Parathyroid adenoma (tissue), 2 donors: ENCODE measurements at regions not wholly inside any gene's neighbourhood (a gene's known extent, or its start where the extent isn't known, plus 50 kb on each side); places are given as distances from the start of the nearest gene placed in this dataset.

ENCODE experiments used
- H2AFZ ChIP-seq: fragments of 300-600 bp; sonication (generic); one replicate; pipeline ENCODE4 v1.7.0; 2017; ENCODE audit warnings: antibody characterized with exemption, mild to moderate bottlenecking
- H3K27ac ChIP-seq: fragments of 300-600 bp; sonication (generic); one replicate; pipeline ENCODE4 v1.7.0; 2017
- H3K27me3 ChIP-seq: fragments of 300-600 bp; sonication (generic); one replicate; pipeline ENCODE4 v1.7.0; 2017; ENCODE audit warnings: low read length; ENCODE audit not compliant: control insufficient read depth, insufficient read depth
- H3K36me3 ChIP-seq: fragments of 300-600 bp; sonication (generic); one replicate; pipeline ENCODE4 v1.7.0; 2017; ENCODE audit warnings: low read length; ENCODE audit not compliant: control insufficient read depth, insufficient read depth
- H3K4me1 ChIP-seq: fragments of 300-600 bp; sonication (generic); one replicate; pipeline ENCODE4 v1.7.0; 2017; ENCODE audit warnings: control low read depth
- H3K4me2 ChIP-seq: fragments of 300-600 bp; sonication (generic); one replicate; pipeline ENCODE4 v1.7.0; 2017; ENCODE audit warnings: low read length
- H3K4me3 ChIP-seq: fragments of 300-600 bp; sonication (generic); one replicate; pipeline ENCODE4 v1.7.0; 2017; ENCODE audit warnings: low read depth, low read length
- H3K79me2 ChIP-seq: fragments of 300-600 bp; sonication (generic); one replicate; pipeline ENCODE4 v1.7.0; 2017; ENCODE audit warnings: control low read depth
- H3K9ac ChIP-seq: fragments of 300-600 bp; sonication (generic); one replicate; pipeline ENCODE4 v1.7.0; 2017; ENCODE audit warnings: mild to moderate bottlenecking
- H3K9me3 ChIP-seq: fragments of 300-600 bp; sonication (generic); one replicate; pipeline ENCODE4 v1.7.0; 2017; ENCODE audit warnings: low read length; ENCODE audit not compliant: control insufficient read depth
- TF ChIP-seq, protein P1 (sequence below): fragments of 300-600 bp; sonication (generic); IDR thresholded peaks from one replicate; pipeline ENCODE4 v1.7.0; 2017; ENCODE audit warnings: antibody characterized with exemption, mild to moderate bottlenecking
- donor health status: primary hyperparathyroidism.

DNA sequence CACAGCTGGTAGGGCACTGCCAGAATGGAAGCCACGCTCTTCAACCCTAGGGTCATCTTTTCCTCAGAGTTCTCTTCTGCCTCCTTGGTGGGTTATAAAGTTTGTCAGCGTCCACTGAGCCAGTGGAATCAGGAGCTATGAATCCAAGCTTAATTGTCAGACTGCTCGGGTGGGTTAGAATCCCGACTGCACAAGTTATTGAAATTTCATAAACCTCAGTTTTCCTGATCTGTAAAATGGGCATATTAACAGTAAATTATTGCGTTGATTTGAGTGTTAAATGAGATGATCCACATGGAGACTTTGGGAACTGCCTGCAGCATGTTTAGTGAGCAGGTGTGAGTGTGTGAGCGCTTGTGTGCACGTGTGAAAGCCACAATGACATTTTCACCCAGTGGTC lies 400.5 kb upstream of the CDH11 start:
- Histone ChIP-seq H3K27ac (no peak overlapping the region), H3K79me2 (no peaks in the 10 kb centered on the region), H3K9ac (no peak overlapping the region), H3K9me3 (no peaks in the 10 kb centered on the region), H3K4me3 (no peak overlapping the region), H3K36me3 (no peaks in the 10 kb centered on the region), H3K4me2 (no peak overlapping the region), H3K27me3 (no peaks in the 10 kb centered on the region), H3K4me1 (no peaks in the 10 kb centered on the region), H2AFZ (no peak overlapping the region)
- TF ChIP-seq, protein P1, sequence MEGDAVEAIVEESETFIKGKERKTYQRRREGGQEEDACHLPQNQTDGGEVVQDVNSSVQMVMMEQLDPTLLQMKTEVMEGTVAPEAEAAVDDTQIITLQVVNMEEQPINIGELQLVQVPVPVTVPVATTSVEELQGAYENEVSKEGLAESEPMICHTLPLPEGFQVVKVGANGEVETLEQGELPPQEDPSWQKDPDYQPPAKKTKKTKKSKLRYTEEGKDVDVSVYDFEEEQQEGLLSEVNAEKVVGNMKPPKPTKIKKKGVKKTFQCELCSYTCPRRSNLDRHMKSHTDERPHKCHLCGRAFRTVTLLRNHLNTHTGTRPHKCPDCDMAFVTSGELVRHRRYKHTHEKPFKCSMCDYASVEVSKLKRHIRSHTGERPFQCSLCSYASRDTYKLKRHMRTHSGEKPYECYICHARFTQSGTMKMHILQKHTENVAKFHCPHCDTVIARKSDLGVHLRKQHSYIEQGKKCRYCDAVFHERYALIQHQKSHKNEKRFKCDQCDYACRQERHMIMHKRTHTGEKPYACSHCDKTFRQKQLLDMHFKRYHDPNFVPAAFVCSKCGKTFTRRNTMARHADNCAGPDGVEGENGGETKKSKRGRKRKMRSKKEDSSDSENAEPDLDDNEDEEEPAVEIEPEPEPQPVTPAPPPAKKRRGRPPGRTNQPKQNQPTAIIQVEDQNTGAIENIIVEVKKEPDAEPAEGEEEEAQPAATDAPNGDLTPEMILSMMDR: no peak

DNA sequence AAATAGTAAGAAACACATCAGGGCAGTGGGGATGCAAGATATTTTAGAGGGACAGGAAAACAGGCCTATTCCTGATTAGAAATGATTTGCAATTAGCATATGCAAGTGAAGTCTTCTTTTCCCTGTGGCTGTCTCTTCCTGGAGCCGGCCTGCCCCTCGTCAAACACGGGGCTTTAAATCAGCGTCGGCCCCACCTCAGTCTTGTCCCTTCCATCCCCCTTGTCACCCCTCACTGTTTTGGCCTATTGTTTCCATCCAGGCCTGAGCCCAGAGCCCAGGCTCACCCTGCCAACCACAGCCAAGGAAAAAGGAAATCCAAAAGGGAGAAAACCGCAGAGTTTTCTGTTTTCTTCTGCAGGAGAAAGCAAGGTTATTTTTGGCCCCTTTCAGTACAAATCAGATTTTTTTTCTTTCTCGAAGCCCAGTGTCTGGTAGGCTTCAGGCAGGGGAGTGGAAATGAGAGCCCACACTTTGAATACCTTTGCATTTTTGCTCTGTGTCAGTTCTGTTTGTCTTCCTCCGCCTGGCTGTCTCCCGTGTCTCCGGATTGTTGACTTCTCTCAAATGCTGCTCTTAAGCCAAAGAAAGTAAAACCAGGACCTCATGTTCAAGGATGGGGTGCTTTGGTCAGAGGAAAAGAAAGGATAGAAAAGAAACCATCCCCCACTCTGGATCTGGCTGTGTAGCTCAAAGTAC lies 399.9 kb upstream of the CDH11 start:
- H3K4me1 ChIP-seq: no peaks in the 10 kb centered on the region
- H3K9me3 ChIP-seq: no peaks in the 10 kb centered on the region
- TF ChIP-seq, protein P1: no peak
- no peak overlapping the region for H3K27ac ChIP-seq
- H3K4me2 ChIP-seq: no peak overlapping the region
- no peak overlapping the region for H3K4me3 ChIP-seq
- no peak overlapping the region for H2AFZ ChIP-seq
- H3K79me2 ChIP-seq: no peaks in the 10 kb centered on the region
- no peaks in the 10 kb centered on the region for H3K36me3 ChIP-seq
- no peaks in the 10 kb centered on the region for H3K27me3 ChIP-seq
- no peak overlapping the region for H3K9ac ChIP-seq

DNA sequence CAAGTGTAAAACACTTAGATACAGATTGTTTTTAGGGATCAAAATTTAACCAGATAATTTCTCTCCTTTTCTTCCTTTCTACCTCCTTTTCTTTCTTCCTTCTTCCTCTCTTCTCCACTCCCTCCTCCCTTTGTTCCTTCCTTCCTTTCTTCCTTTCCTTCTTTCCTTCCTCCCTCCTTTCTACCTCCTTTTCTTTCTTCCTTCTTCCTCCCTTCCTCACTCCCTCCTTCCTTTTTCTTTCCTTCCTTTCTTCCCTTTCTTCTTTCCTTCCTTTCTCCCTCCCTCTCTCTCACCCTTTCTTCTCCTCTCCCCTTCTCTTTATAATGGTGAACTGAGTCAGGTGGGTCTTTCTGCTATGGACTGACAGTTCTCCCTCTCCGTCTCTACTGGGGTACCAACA lies 397.5 kb upstream of the CDH11 start:
- TF ChIP-seq, protein P1: no peak
- no peak overlapping the region for H2AFZ ChIP-seq
- no peaks in the 10 kb centered on the region for H3K79me2 ChIP-seq
- H3K27me3 ChIP-seq: no peaks in the 10 kb centered on the region
- H3K27ac ChIP-seq: no peak overlapping the region
- H3K9me3 ChIP-seq: no peaks in the 10 kb centered on the region
- no peaks in the 10 kb centered on the region for H3K36me3 ChIP-seq
- H3K4me2 ChIP-seq: no peak overlapping the region
- H3K4me1 ChIP-seq: no peaks in the 10 kb centered on the region
- H3K4me3 ChIP-seq: no peak overlapping the region
- no peak overlapping the region for H3K9ac ChIP-seq

DNA sequence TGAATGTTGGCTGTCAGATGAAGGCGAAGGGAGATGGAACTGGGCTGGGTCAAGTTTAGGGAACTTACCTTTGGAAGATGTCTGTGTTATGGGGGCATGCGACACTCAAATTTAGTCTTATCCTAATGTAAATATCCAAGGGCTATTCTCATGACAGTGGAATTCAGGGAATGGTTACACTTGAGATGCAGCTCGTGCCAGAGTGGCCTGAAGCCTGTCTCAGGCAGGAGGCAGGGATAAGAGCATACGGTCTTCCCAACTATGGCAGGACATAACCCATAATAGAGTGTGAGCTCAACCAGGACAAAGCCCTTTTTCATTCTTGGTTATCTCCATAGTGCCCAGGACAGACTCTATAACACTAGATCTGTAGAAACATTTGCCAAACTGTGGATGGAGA lies 393.3 kb upstream of the CDH11 start:
- H3K4me3 ChIP-seq: no peak overlapping the region
- H3K4me1 ChIP-seq: no peaks in the 10 kb centered on the region
- H3K36me3 ChIP-seq: no peaks in the 10 kb centered on the region
- H3K27me3 ChIP-seq: no peaks in the 10 kb centered on the region
- H3K79me2 ChIP-seq: no peaks in the 10 kb centered on the region
- no peak overlapping the region for H3K9ac ChIP-seq
- no peak overlapping the region for H3K4me2 ChIP-seq
- no peak overlapping the region for H2AFZ ChIP-seq
- H3K27ac ChIP-seq: no peak overlapping the region
- no peaks in the 10 kb centered on the region for H3K9me3 ChIP-seq
- TF ChIP-seq, protein P1: no peak

GRCh38 chr16:65510850-65511249 lies 389.0 kb upstream of the CDH11 start:
- Histone ChIP-seq H3K9ac (no peak overlapping the region), H2AFZ (no peak overlapping the region), H3K4me1 (no peaks in the 10 kb centered on the region), H3K27ac (no peak overlapping the region), H3K4me3 (no peak overlapping the region), H3K9me3 (no peaks in the 10 kb centered on the region), H3K36me3 (no peaks in the 10 kb centered on the region), H3K4me2 (no peak overlapping the region), H3K79me2 (no peaks in the 10 kb centered on the region), H3K27me3 (no peaks in the 10 kb centered on the region)
- TF ChIP-seq, protein P1: no peak
